MV-4-11 (cell line): ENCODE measurements at regions not wholly inside any gene's neighbourhood (a gene's known extent, or its start where the extent isn't known, plus 50 kb on each side); places are given as distances from the start of the nearest gene placed in this dataset.
"Not testable (repeated sequence)": the region's sequence is repeated elsewhere in the genome, so short reads cannot be mapped to it uniquely, and the experiment has no call there.

ENCODE experiments used
- DNase-seq: peaks from one replicate; lab custom pipeline; 2025; lab: John Stamatoyannopoulos, UW

- not testable (repeated sequence) for DNase-seq
These were observed 499.8 kb upstream of the IZUMO3 start for GRCh38 chr9:25045469-25045868.

GRCh38 chr9:25029743-25030142, 484.0 kb upstream of the IZUMO3 start:
- DNase-seq, result no peak

GRCh38 chr9:25025686-25026085, 480.0 kb upstream of the IZUMO3 start:
- no peak for DNase-seq

DNA sequence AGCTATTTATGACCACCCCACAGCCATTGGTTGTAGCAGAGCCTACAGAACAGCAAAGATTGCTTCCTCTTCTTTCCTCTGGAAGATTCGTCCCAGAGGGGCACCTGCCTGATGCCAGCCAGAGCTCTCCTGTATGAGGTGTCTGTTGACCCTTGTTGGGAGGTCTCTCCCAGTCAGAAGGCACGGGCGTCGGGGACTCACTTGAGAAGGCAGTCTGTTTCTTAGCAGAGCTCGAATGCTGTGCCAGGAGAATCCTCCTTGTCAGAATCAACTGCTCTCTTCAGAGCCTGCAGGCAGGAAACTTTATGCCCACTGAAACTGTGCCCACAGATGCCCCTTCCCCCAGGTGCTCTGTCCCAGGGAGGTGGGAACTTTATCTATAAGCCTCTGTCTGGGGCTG, 479.5 kb upstream of the IZUMO3 start:
- no peak for DNase-seq

DNA sequence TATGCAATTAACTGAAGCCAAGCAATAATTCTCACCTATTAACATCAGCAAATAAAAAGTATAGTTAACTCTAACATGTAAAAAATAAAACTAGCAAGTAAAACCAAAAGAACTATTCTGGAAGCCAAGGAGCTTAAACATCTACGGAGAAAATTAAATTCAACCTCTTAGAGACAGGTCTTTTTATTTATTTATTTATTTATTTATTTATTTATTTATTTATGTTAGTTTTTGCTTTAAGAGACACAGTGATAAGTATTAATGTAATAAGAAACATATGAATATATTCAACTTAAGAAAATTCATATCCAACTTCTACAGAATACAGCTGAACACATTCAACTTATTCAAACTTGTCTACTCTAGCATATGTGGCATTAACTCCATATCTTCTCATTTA, 472.1 kb upstream of the IZUMO3 start:
- DNase-seq, result no peak

- no peak for DNase-seq
These were observed 464.4 kb upstream of the IZUMO3 start for GRCh38 chr9:25010027-25010662.

DNA sequence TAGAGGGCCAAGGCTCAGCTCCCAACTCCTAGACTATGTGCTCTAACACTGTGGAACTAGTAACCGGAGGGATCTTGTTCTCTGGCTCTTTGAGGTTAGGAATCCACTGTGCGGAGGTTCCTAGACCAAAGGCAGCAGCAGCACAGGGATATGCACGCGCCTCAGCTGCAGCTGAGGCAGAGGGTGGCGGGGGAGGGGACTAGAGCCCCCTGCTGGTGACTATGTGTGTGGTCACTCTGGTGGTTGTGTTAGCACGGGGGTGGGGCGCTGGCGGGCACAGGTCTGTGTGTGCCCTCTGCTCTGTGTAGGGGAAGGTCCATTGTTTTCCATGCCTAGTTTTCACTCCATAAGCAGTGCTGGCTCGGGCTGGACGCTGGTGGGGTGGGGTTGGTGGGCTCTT, 458.0 kb upstream of the IZUMO3 start:
- DNase-seq, result no peak

- DNase-seq, result no peak
These were observed 440.6 kb upstream of the IZUMO3 start for GRCh38 chr9:24986331-24986730.

GRCh38 chr9:24970780-24971179, 425.1 kb upstream of the IZUMO3 start:
- not testable (repeated sequence) for DNase-seq

GRCh38 chr9:24961762-24962161, 416.1 kb upstream of the IZUMO3 start:
- DNase-seq, result no peak

DNA sequence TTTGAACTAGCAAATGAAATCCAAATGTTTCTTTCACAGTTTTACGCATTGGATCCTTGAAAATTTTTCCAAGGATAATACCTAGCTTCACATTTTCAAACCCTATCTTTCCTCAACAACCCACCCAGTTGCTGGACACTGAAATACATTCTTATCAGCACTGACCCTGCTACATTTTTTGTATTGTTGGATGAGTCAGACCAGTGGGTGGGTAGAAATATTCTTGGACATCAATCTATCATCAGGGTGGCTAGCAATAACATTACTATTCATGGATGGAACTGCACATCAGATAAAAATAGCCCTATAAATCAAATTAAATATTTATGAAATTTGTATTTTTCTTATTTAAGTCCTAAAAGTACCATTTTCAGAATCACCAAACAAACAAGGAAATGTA, 407.4 kb upstream of the IZUMO3 start:
- DNase-seq, result no peak

- no peak for DNase-seq
These were observed 393.6 kb upstream of the IZUMO3 start for GRCh38 chr9:24939109-24939850.

DNA sequence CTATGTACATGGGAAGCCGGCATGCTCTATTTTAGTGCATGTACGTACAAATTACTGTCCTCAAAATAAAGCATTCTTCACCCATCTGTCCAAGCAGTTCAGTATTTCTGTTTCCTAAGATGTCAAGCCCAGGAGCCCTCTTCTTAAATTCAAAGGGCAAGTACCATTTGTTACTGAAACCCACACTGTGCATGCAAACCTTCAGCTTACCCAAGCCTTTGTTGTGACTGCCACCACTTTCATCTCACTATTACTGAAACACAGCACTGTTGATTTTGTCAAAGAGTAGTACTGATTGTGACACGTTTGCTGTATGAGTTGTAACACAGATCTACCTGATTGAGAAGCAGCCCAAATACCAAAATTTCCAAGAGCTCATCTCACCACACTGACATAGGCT, 390.4 kb upstream of the IZUMO3 start:
- no peak for DNase-seq

DNA sequence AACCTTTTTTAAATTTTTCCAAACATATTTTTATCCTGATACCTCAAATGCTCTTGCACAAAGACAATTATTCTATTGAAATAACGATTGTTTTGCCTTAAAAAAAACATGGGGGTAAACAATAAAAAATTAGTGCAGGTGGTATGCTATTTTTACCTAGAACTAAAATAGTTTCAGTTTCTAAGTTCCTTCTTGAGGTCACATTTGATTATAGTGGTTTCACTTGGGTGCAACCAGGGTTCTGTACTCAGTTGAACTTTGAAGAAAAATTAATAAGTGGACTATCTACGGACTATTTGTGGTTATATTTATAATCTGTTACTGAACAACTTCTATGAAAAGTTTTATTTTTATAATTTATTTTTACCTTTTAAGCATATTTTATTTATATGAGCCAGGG, 387.1 kb upstream of the IZUMO3 start:
- no peak for DNase-seq

- DNase-seq, result no peak
These were observed 386.2 kb upstream of the IZUMO3 start for GRCh38 chr9:24931894-24932293.

DNA sequence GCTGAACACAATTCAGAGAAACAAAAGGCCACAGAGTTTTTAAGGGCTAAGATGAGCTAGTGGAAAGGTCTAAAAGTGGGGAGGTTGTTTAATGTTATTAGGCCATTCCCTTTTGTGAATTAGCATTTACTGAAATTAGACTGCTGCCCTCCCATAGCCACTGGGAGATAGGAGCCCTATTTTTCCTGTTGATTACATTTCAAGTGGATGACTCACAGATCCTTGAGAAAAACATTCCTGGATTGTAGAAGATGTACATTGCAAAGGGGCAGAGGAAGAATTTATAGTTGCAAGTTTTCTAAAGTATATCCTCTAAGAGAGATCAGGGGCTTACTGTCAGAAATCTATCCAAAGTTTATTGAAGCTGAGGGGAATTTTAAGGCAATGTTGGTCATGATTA, 367.1 kb upstream of the IZUMO3 start:
- no peak for DNase-seq

- no peak for DNase-seq
These were observed 355.6 kb upstream of the IZUMO3 start for GRCh38 chr9:24901319-24901718.

- DNase-seq, result no peak
These were observed 354.5 kb upstream of the IZUMO3 start for GRCh38 chr9:24900179-24900578.

- no peak for DNase-seq
These were observed 353.8 kb upstream of the IZUMO3 start for GRCh38 chr9:24899463-24899862.

DNA sequence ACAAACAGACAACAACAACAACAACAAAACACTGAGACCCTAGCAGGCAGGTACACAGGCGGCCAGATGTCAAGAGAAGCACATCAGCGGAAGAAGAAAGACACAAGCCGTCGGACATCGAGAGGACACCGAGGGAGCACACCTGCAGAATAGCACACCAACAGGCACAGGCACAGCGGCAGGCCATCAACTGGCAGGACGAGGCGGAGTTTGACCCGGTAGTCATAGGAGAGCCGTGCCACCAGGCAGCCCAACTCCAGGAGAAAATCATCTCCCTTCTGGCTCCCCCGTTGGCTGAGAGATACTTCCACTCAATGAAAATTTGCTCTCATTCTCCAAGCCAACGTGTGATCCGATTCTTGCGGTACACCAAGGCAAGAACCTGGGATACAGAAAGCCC, 352.1 kb upstream of the IZUMO3 start:
- no peak for DNase-seq

- DNase-seq, result no peak
These were observed 335.7 kb upstream of the IZUMO3 start for GRCh38 chr9:24881361-24881760.

- DNase-seq, result no peak
These were observed 333.9 kb upstream of the IZUMO3 start for GRCh38 chr9:24879591-24879990.

- not testable (repeated sequence) for DNase-seq
These were observed 310.9 kb upstream of the IZUMO3 start for GRCh38 chr9:24856601-24857000.
